B cell (primary cell): ENCODE measurements at regions not wholly inside any gene's neighbourhood (a gene's known extent, or its start where the extent isn't known, plus 50 kb on each side); places are given as distances from the start of the nearest gene placed in this dataset.
A peak's percentile ranks its signal among the peaks of the same experiment; 100 is the strongest.

ENCODE experiments used
- ATAC-seq: fragments of 200-7000 bp; cut with Tn5 transposase; one replicate; pipeline ENCODE4 v1.10.0; 2021; ENCODE audit warnings: low read depth, mild to moderate bottlenecking, moderate number of reproducible peaks, moderate library complexity
- CTCF ChIA-PET: fragments of 350-600 bp; sonication (Branson Sonifier 250); formaldehyde crosslinking; loops from one replicate; lab custom pipeline; 2021; ENCODE audit warnings: antibody characterized with exemption, inconsistent platforms; lab: Charles Lee
- POLR2A ChIA-PET: fragments of 350-600 bp; sonication (Branson Sonifier 250); formaldehyde crosslinking; loops from one replicate; lab custom pipeline; 2021; ENCODE audit warnings: antibody characterized with exemption; lab: Charles Lee
- DNase-seq: peaks from one replicate; pipeline ENCODE4 v3.0.0; 2013
- H2AFZ ChIP-seq: 2 replicates; pipeline ENCODE4 v1.6.1; 2012; ENCODE audit warnings: mild to moderate bottlenecking, low read depth, low read length; ENCODE audit not compliant: insufficient read depth, poor library complexity, severe bottlenecking
- H3K27ac ChIP-seq, 2 donors: 1 replicate in 1 of 2; 2 replicates in 1 of 2; pipeline ENCODE4 v1.5.1; 2012 to 2013; ENCODE audit warnings: low read length in 2 of 2, mild to moderate bottlenecking in 2 of 2, moderate library complexity in 1 of 2
- H3K27me3 ChIP-seq, 4 experiments: fragments of 200-600 bp in 1 of 4; sonication (generic) in 1 of 4; replicated peaks in 1 of 4; 1 replicate in 2 of 4; 2 replicates in 2 of 4; pipeline versions ENCODE4 v1.6.1 to v1.7.0; 2013 to 2016; ENCODE audit warnings: low read length in 3 of 4, mild to moderate bottlenecking in 2 of 4, mixed read lengths in 1 of 4, moderate library complexity in 1 of 4; ENCODE audit not compliant: insufficient read depth in 4 of 4, control insufficient read depth in 3 of 4; ENCODE audit errors: control extremely low read depth in 1 of 4
- H3K36me3 ChIP-seq, 2 experiments: replicated peaks in 1 of 2; 1 replicate in 1 of 2; 2 replicates in 1 of 2; pipeline versions ENCODE4 v1.6.1 to v1.7.1; 2013; ENCODE audit warnings: low read length in 1 of 2; ENCODE audit not compliant: insufficient read depth in 2 of 2, control insufficient read depth in 1 of 2; ENCODE audit errors: control extremely low read depth in 1 of 2, extremely low read depth in 1 of 2
- H3K4me1 ChIP-seq, 2 donors: fragments of 200-600 bp in 1 of 2; sonication (generic) in 1 of 2; 1 replicate in 1 of 2; 2 replicates in 1 of 2; pipeline versions ENCODE4 v1.5.1 to v1.6.1; 2013 to 2017; ENCODE audit warnings: low read length in 2 of 2; ENCODE audit not compliant: control insufficient read depth in 2 of 2, insufficient read depth in 2 of 2
- H3K4me2 ChIP-seq: replicated peaks from 2 replicates; pipeline ENCODE3; 2012; ENCODE audit warnings: mild to moderate bottlenecking, low read depth, low read length; ENCODE audit not compliant: poor library complexity, severe bottlenecking
- H3K4me3 ChIP-seq, 5 experiments: fragments of 200-600 bp in 1 of 5; sonication (generic) in 1 of 5; 1 replicate in 3 of 5; 2 replicates in 2 of 5; pipeline versions ENCODE4 v1.5.1 to v1.7.0; 2011 to 2016; ENCODE audit warnings: low read length in 4 of 5, mild to moderate bottlenecking in 4 of 5, low read depth in 2 of 5, control low read depth in 1 of 5, moderate library complexity in 1 of 5; ENCODE audit not compliant: insufficient read depth in 1 of 5; ENCODE audit errors: control extremely low read depth in 1 of 5, extremely low read depth in 1 of 5
- H3K79me2 ChIP-seq: fragments of 200-600 bp; sonication (generic); one replicate; pipeline ENCODE4 v1.6.0; 2016; ENCODE audit warnings: low read length; ENCODE audit not compliant: control insufficient read depth, insufficient read depth
- H3K9ac ChIP-seq: fragments of 200-600 bp; sonication (generic); 2 replicates; pipeline ENCODE4 v1.6.1; 2017; ENCODE audit warnings: mild to moderate bottlenecking, low read length, moderate library complexity
- H3K9me3 ChIP-seq, 3 donors: one replicate each; pipeline versions ENCODE4 v1.6.1 to v1.7.1; 2013; ENCODE audit warnings: low read length in 2 of 3; ENCODE audit not compliant: control insufficient read depth in 2 of 3, insufficient read depth in 1 of 3; ENCODE audit errors: control extremely low read depth in 1 of 3
- H4K20me1 ChIP-seq: 2 replicates; pipeline ENCODE4 v1.6.0; 2012; ENCODE audit warnings: mild to moderate bottlenecking, low read length; ENCODE audit not compliant: insufficient read depth, control insufficient read depth, poor library complexity, severe bottlenecking
- H3K27ac Mint-ChIP-seq: one replicate; pipeline ENCODE4 v1.8.0; 2021; ENCODE audit warnings: mixed read lengths
- H3K27me3 Mint-ChIP-seq: one replicate; pipeline ENCODE4 v1.8.0; 2021; ENCODE audit warnings: mixed read lengths
- H3K4me1 Mint-ChIP-seq: one replicate; pipeline ENCODE4 v1.8.0; 2021; ENCODE audit warnings: mixed read lengths
- H3K4me3 Mint-ChIP-seq: one replicate; pipeline ENCODE4 v1.8.0; 2021; ENCODE audit warnings: mixed read lengths
- H3K9me3 Mint-ChIP-seq: one replicate; pipeline ENCODE4 v1.8.0; 2022; ENCODE audit warnings: mixed read lengths; ENCODE audit not compliant: insufficient read depth
- EZH2 ChIP-seq: IDR thresholded peaks from 2 replicates; pipeline ENCODE4 v1.6.1; 2012; ENCODE audit warnings: borderline replicate concordance, low read depth, mild to moderate bottlenecking, moderate library complexity, low read length; ENCODE audit not compliant: insufficient read depth, poor library complexity, severe bottlenecking
- WGBS: methylation state at CpG from one replicate; pipeline ENCODE4 v1.1.5; 2013; ENCODE audit warnings: missing lambda C conversion rate; ENCODE audit not compliant: insufficient coverage; 5-methylcytosine and 5-hydroxymethylcytosine counted together
- intact Hi-C: fragments of 100-400 bp; cut with micrococcal nuclease; formaldehyde crosslinking; loops from one replicate; pipeline ENCODE4 v1.10.0; 2022
- TF ChIP-seq, protein P1 (sequence below): fragments of 200-600 bp; IDR thresholded peaks from one replicate; pipeline ENCODE4 v1.8.0; 2022; ENCODE audit warnings: antibody characterized with exemption, mild to moderate bottlenecking

DNA sequence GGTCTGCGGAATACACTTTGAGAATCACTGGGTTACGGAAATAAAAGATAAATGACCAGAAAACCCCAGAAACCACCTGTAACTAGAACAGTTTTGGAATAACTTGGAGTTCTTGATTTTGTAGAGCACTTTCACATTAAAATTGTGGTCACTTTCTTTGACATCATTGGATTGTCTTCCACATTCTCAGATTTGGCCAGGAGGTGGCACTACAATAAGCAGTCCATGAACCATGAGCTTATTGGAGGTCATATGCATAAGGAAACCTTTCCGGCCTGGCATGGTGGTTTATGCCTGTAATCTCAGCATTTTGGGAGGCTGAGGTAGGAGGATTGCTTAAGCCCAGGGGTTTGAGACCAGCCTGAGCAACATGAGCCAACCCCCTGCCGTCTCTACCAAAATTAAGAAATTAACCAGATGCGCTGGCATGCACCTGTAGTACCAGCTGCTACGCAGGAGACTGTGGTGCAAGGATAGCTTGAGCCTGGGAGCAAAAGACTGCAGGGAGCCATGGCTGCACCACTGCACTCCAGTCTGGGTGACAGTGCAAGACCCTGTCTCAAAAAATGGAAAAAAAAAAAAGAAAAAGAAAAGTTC, 107.7 kb upstream of the CAND1 start:
- no peak overlapping the region for H3K27ac Mint-ChIP-seq
- ChIA-PET POLR2A (no interaction called here), CTCF (interaction anchor here (0.6 to 2.2 kb wide), 7 partner anchors 14 to 782 kb away, joined by 3 to 16 read pairs (median 4); partner anchors contain the start of gene CAND1)
- Histone ChIP-seq H3K4me3 (no peak overlapping the region), H3K4me2 (no peak overlapping the region), H3K27me3 (no peaks in the 10 kb centered on the region), H3K79me2 (no peaks in the 10 kb centered on the region), H4K20me1 (no peaks in the 10 kb centered on the region), H3K27ac (no peak overlapping the region), H2AFZ (no peak overlapping the region), H3K4me1 (no peaks in the 10 kb centered on the region), H3K9me3 (no peaks in the 10 kb centered on the region), H3K36me3 (no peaks in the 10 kb centered on the region), H3K9ac (no peak overlapping the region)
- DNase-seq (peak; percentile 39), ATAC-seq (no peak)
- peaks cover 11% of the 10 kb centered on the region for H3K27me3 Mint-ChIP-seq
- WGBS: 73% methylated on average over 3 of the region's 6 CpGs
- intact Hi-C loops: no loop called here
- no peaks in the 10 kb centered on the region for H3K9me3 Mint-ChIP-seq
- TF ChIP-seq, protein P1, sequence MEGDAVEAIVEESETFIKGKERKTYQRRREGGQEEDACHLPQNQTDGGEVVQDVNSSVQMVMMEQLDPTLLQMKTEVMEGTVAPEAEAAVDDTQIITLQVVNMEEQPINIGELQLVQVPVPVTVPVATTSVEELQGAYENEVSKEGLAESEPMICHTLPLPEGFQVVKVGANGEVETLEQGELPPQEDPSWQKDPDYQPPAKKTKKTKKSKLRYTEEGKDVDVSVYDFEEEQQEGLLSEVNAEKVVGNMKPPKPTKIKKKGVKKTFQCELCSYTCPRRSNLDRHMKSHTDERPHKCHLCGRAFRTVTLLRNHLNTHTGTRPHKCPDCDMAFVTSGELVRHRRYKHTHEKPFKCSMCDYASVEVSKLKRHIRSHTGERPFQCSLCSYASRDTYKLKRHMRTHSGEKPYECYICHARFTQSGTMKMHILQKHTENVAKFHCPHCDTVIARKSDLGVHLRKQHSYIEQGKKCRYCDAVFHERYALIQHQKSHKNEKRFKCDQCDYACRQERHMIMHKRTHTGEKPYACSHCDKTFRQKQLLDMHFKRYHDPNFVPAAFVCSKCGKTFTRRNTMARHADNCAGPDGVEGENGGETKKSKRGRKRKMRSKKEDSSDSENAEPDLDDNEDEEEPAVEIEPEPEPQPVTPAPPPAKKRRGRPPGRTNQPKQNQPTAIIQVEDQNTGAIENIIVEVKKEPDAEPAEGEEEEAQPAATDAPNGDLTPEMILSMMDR: peak; percentile 71
- TF ChIP-seq EZH2: no peak
- H3K4me3 Mint-ChIP-seq: no peak overlapping the region
- H3K4me1 Mint-ChIP-seq: no peaks in the 10 kb centered on the region

DNA sequence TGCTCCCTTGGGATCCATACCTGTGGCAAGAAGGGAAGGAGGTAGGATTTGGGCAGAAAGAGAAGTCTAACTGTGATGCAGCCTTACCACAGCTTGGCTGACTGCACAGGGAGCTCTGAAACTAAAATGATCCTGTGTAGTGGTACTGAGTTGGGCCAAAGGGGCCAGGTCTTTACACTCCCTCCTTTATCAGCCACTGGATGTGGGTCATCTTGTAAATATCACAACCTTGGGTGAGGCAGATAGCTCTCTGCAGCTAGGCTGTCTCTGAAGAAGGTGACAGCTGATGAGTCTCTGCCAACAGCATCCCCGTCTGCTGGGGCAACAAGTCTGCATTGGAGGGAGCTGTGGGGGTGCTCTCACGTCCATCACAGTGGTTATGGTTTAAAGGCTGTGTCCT, 95.9 kb upstream of the CAND1 start:
- TF ChIP-seq EZH2: no peak
- TF ChIP-seq, protein P1: no peak
- Histone ChIP-seq H3K9me3 (no peaks in the 10 kb centered on the region), H3K9ac (no peak overlapping the region), H4K20me1 (no peaks in the 10 kb centered on the region), H3K4me1 (no peaks in the 10 kb centered on the region), H3K27ac (no peak overlapping the region), H3K36me3 (no peaks in the 10 kb centered on the region), H3K4me2 (no peak overlapping the region), H2AFZ (no peak overlapping the region), H3K27me3 (peaks cover 0 to 10% (median 3%) of the 10 kb centered on the region in 4 experiments), H3K4me3 (no peak overlapping the region), H3K79me2 (no peaks in the 10 kb centered on the region)
- no peak overlapping the region for H3K27ac Mint-ChIP-seq
- POLR2A ChIA-PET: no interaction called here
- H3K4me1 Mint-ChIP-seq: no peaks in the 10 kb centered on the region
- intact Hi-C loops: no loop called here
- ATAC-seq: no peak
- CTCF ChIA-PET: no interaction called here
- H3K27me3 Mint-ChIP-seq: peaks cover 9% of the 10 kb centered on the region
- WGBS: no CpG with 5 or more reads among the region's 2 CpGs
- H3K9me3 Mint-ChIP-seq: no peaks in the 10 kb centered on the region
- no peak for DNase-seq
- no peak overlapping the region for H3K4me3 Mint-ChIP-seq
